ENCODE measurements at regions not wholly inside any gene's neighbourhood (a gene's known extent, or its start where the extent isn't known, plus 50 kb on each side); places are given as distances from the start of the nearest gene placed in this dataset.

DNA sequence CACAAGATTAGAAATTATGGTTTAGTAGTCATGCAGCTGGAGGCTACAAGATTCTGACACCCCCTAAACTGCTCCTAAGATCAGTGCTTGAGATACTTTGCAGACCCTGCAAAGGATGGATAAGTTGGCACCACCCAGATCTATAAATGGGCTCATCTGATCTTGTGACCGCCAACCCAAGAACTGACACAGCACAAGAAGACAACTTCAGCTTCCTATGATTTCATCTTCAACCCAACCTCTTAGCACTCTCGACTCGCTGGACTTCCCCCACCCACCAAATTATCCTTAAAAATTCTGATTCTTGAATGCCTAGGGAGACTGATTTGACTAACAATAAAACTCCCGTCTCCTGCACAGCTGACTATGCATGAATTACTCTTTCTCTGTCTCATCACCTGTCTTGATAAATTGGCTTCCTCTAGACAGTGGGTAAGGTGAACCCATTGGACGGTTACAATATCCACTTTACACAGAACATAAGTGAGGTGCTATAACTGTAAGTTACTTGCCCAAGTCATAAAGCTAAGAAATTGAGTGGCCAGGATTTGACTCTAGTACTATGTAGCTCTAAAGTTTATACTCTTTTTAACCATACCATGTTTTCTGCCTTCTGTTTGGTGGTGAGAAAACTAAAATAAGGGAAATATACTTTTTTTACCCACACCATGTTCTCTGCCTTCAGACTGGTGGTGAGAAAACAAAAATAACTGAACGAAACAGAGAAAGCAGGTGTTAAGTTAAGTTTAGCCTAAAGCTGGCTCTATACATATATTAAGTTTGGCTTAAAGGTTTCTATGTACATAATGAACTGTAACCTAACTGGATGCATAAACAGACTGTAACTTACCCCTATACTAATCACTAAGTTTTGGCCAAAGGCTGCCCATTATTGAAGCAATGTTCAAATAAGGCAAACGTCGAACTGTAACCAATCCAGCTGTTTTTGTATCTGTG lies 962.3 kb upstream of the NXPH2 start:
- TF ChIP-seq, protein P1, sequence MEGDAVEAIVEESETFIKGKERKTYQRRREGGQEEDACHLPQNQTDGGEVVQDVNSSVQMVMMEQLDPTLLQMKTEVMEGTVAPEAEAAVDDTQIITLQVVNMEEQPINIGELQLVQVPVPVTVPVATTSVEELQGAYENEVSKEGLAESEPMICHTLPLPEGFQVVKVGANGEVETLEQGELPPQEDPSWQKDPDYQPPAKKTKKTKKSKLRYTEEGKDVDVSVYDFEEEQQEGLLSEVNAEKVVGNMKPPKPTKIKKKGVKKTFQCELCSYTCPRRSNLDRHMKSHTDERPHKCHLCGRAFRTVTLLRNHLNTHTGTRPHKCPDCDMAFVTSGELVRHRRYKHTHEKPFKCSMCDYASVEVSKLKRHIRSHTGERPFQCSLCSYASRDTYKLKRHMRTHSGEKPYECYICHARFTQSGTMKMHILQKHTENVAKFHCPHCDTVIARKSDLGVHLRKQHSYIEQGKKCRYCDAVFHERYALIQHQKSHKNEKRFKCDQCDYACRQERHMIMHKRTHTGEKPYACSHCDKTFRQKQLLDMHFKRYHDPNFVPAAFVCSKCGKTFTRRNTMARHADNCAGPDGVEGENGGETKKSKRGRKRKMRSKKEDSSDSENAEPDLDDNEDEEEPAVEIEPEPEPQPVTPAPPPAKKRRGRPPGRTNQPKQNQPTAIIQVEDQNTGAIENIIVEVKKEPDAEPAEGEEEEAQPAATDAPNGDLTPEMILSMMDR (IDR thresholded peaks at IDR 0.05) = no peak
- TF ChIP-seq EP300 (IDR thresholded peaks at IDR 0.05; ENCODE audit: low read depth) = no peak
